Brain microvascular endothelial cell (primary cell): ENCODE measurements at regions not wholly inside any gene's neighbourhood (a gene's known extent, or its start where the extent isn't known, plus 50 kb on each side); places are given as distances from the start of the nearest gene placed in this dataset.

Experiments used
- DNase-seq: peaks from one replicate; pipeline ENCODE4 v3.0.0-alpha.2; 2020
- H3K27ac ChIP-seq: fragments of 250-450 bp; sonication (Bioruptor Pico); 2 replicates; pipeline ENCODE4 v1.5.1; 2020; ENCODE audit warnings: mild to moderate bottlenecking, moderate library complexity
- H3K27me3 ChIP-seq: fragments of 250-450 bp; sonication (Bioruptor Pico); replicated peaks from 2 replicates; pipeline ENCODE4 v1.5.1; 2020; ENCODE audit warnings: mild to moderate bottlenecking
- H3K36me3 ChIP-seq: fragments of 250-450 bp; sonication (Bioruptor Pico); replicated peaks from 2 replicates; pipeline ENCODE4 v1.5.1; 2020; ENCODE audit warnings: mild to moderate bottlenecking
- H3K4me3 ChIP-seq: 2 replicates; pipeline ENCODE4 v1.5.1; 2011; ENCODE audit warnings: low read depth, mild to moderate bottlenecking, control low read depth, low read length, moderate library complexity
- CTCF ChIP-seq: IDR thresholded peaks from 2 replicates; pipeline ENCODE4 v1.5.1; 2011; ENCODE audit warnings: low read depth, mild to moderate bottlenecking, moderate library complexity, low read length, control low read depth, inconsistent platforms; ENCODE audit errors: missing control alignments
- in situ Hi-C: cut with HindIII; loops from 2 replicates; pipeline ENCODE4 v1.10.0; 2017; ENCODE audit warnings: low sequenced_read_pairs, low pct_ligation_motif_present

DNA sequence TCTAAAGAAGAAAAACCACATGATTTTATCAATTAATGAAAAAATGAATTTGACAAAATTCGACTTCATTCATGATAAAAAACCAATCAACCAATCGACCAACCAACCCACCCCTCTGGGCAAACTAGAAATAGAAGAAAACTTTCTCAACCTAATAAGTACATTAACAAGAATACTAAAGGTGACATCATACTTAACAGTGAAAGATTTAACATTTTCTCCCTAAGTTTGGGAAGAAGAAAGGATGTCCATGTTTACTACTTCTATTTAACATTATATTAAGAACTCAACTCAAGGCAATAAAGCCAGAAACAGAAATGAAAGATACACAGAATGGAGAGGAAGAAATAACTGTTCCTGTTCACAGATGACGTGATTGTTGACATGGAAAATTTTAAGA lies 476.1 kb upstream of the MEF2C start:
- no peak for TF ChIP-seq CTCF
- H3K27ac ChIP-seq, result no peak overlapping the region
- H3K4me3 ChIP-seq, result no peak overlapping the region
- no peaks in the 10 kb centered on the region for H3K27me3 ChIP-seq
- H3K36me3 ChIP-seq, result no peaks in the 10 kb centered on the region
- in situ Hi-C loops, result no loop called here
- no peak for DNase-seq

DNA sequence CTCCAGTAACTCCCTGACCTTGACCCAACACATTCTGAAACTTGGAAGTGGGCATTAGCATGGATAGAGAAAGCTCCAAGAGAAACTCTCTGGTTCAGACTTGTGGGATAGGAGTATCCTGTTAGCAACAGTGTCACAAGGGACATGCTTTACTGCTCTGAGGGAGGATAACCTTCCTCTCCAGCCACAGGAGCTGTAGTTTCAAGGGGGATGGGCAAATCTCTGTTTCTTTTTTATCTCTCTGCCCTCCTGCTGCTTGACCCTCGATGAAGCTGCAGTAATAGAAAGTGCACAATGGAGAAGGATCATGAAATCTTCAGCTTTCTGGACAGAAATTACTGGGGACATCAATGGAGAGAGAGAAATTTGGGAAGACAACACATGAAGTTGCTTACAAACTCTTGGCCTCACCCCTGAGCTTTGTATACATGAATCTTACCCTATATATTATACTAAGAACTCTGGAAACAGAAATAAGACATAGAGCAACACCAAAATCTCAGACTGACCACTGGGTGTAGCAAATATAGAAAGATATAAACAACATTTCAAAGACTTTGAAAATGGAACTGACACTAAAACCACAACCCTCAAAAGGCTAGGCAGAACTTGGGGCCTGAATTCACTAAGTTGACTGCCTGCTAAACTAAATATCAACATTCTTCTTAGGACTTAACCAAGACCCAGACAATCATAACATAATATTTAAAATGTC lies 471.0 kb upstream of the MEF2C start:
- in situ Hi-C loops, result no loop called here
- TF ChIP-seq CTCF, result no peak
- no peak overlapping the region for H3K27ac ChIP-seq
- no peaks in the 10 kb centered on the region for H3K36me3 ChIP-seq
- no peak for DNase-seq
- no peak overlapping the region for H3K4me3 ChIP-seq
- H3K27me3 ChIP-seq, result no peaks in the 10 kb centered on the region

DNA sequence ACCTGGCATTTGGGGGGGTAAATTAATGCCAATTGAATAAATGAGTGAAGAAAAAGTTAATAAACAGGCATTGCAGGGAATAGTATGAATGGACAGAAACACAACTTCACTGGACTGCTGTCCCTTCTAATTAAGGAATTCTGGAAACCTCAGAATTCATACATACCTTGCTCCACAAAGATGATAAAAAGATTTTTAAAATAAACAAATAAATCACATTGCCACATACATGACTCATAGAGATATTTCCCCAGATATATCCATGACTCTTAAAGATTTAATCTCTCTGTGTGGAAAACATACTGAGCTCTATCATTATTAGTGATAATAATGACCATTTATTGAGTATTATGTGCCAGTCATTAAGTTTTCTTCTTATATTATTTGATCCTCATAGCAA lies 469.0 kb upstream of the MEF2C start:
- in situ Hi-C loops, result no loop called here
- Histone ChIP-seq H3K27ac (peak overlapping the region; percentile 83), H3K36me3 (no peaks in the 10 kb centered on the region), H3K4me3 (no peak overlapping the region), H3K27me3 (no peaks in the 10 kb centered on the region)
- no peak for TF ChIP-seq CTCF
- no peak for DNase-seq

DNA sequence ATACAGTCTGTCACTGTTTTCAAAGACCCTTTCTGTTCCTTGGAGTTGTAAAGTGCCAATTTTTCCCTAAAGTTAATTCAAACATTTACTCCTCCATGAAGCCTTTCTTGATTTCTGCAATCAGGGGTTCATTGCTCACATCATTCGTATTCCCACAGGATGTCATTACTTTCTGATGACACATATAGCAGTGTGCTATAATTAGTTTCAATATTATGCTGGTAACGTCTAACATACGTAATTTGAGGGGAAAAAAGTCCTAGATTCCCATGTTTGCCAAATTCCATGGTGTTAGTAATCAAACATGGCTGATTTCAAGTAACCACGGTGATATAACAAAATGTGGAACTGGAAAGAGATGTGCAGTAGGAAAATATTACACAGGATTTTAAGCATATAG lies 468.2 kb upstream of the MEF2C start:
- H3K4me3 ChIP-seq, result no peak overlapping the region
- no peaks in the 10 kb centered on the region for H3K36me3 ChIP-seq
- no peak for TF ChIP-seq CTCF
- H3K27ac ChIP-seq, result peak overlapping the region; percentile 83
- no peaks in the 10 kb centered on the region for H3K27me3 ChIP-seq
- in situ Hi-C loops, result no loop called here
- peak; percentile 71 for DNase-seq

DNA sequence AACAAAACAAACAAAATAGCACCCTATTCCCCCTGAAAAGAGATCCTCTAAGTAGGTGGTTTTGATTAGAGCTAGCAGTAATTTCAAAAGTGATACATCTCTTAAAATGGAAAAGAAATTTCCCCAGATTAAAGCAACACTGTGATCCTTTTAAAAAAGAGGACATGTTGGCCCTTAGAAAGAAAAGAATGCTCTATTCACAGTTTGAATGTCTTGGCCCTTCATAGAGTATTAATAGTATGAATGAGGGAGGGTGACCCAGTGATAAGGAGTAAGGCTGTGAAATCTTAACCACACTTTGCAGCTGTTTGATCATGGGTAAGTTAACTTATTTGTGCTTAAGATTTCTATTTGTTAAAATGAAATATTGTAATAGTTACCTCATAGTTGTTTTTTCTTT lies 467.7 kb upstream of the MEF2C start:
- H3K36me3 ChIP-seq, result no peaks in the 10 kb centered on the region
- H3K27me3 ChIP-seq, result no peaks in the 10 kb centered on the region
- H3K4me3 ChIP-seq, result no peak overlapping the region
- DNase-seq, result no peak
- TF ChIP-seq CTCF, result no peak
- peak overlapping the region; percentile 57 for H3K27ac ChIP-seq
- in situ Hi-C loops, result no loop called here
